ENCODE measurements at regions not wholly inside any gene's neighbourhood (a gene's known extent, or its start where the extent isn't known, plus 50 kb on each side); places are given as distances from the start of the nearest gene placed in this dataset.

DNA sequence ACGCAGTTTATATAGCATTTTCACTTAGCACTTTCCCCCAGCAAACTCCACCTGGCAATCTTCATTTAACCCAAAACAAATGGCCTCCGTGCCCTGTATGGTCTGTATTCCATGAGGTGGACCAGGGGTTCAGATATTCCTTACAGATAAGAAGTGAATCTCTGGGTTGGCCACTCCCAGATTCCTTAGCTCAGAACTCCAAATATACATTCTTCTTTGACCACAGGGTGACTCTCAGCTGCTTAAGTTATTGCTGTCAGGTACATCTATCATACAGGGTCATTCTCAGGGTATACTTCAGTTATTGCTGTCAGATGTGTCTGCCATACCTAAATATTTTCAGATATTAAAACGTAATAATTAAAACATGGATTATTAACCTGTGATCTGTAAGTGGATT, 229.8 kb downstream of the TBL1XR1 start:
- Histone ChIP-seq H3K27ac (ENCODE audit: low read depth in 2 of 2, low read length in 1 of 2) (peak overlapping the region in 1 of 2 experiments; percentile 23; a peak in 1 of 4 replicates), H3F3A (replicated peaks; ENCODE audit: insufficient read depth) (no peaks in the 10 kb centered on the region), H4K20me1 (ENCODE audit: insufficient read depth) (no peaks in the 10 kb centered on the region), H3K9ac (no peak overlapping the region), H3K4me1 (ENCODE audit: control insufficient read depth in 1 of 2, insufficient read depth in 2 of 2, low read depth in 1 of 2, low read length in 1 of 2) (no peaks in the 10 kb centered on the region), H3K27me3 (ENCODE audit: insufficient read depth) (no peaks in the 10 kb centered on the region), H2AFZ (ENCODE audit: low read depth) (no peak overlapping the region), H3K36me3 (replicated peaks in 1 of 2; ENCODE audit: control insufficient read depth in 1 of 2, insufficient read depth in 2 of 2, low read length in 1 of 2) (no peaks in the 10 kb centered on the region), H3K9me2 (no peaks in the 10 kb centered on the region), H3K4me3 (ENCODE audit: low read depth in 2 of 2, low read length in 1 of 2) (no peak overlapping the region), H3K79me2 (ENCODE audit: insufficient read depth) (no peaks in the 10 kb centered on the region), H3K9me3 (no peaks in the 10 kb centered on the region), H3K4me2 (no peak overlapping the region)
- 46% methylated on average over 3 of the region's 3 CpGs for WGBS (ENCODE audit: low lambda C conversion rate)
- DNase-seq: no peak
- ChIA-PET CTCF (no interaction called here), POLR2A (no interaction called here)
- TF ChIP-seq, protein P1, sequence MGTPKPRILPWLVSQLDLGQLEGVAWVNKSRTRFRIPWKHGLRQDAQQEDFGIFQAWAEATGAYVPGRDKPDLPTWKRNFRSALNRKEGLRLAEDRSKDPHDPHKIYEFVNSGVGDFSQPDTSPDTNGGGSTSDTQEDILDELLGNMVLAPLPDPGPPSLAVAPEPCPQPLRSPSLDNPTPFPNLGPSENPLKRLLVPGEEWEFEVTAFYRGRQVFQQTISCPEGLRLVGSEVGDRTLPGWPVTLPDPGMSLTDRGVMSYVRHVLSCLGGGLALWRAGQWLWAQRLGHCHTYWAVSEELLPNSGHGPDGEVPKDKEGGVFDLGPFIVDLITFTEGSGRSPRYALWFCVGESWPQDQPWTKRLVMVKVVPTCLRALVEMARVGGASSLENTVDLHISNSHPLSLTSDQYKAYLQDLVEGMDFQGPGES (IDR thresholded peaks at IDR 0.05; ENCODE audit: low read depth, low read length): no peak
- TF ChIP-seq MEF2A (IDR thresholded peaks at IDR 0.05; ENCODE audit: borderline replicate concordance, low read depth) (no peak), POLR2AphosphoS5 (IDR thresholded peaks at IDR 0.05; ENCODE audit: low read depth, low read length) (no peak), GABPA (IDR thresholded peaks at IDR 0.05; ENCODE audit: low read depth) (no peak), SIN3A (IDR thresholded peaks at IDR 0.05; ENCODE audit: borderline replicate concordance, low read depth, low read length) (no peak)
- TF ChIP-seq, protein P2, sequence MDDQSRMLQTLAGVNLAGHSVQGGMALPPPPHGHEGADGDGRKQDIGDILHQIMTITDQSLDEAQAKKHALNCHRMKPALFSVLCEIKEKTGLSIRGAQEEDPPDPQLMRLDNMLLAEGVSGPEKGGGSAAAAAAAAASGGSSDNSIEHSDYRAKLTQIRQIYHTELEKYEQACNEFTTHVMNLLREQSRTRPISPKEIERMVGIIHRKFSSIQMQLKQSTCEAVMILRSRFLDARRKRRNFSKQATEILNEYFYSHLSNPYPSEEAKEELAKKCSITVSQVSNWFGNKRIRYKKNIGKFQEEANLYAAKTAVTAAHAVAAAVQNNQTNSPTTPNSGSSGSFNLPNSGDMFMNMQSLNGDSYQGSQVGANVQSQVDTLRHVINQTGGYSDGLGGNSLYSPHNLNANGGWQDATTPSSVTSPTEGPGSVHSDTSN (IDR thresholded peaks at IDR 0.05): peak; percentile 48; the same call in 1 of the 2 replicates

DNA sequence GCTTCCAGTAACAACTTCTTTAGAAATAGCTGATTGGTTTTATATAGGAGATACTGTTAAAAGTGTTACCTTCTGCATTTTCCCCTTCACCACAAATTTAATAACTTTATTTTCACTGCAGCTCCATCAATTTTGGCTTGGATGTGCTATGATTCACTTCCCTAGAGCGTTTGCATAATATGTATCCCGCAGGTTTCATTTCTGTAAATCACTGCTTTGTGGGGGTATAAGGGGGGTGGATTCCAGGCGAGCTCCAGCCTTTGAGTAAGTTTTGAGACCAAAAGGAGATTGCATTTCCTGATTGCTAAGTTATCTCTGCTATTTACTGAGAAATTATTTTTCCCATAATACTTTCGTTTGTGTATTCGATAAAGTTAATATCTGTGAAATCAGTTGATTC, 232.6 kb downstream of the TBL1XR1 start:
- H3K9me3 ChIP-seq: no peaks in the 10 kb centered on the region
- ChIA-PET POLR2A (no interaction called here), CTCF (no interaction called here)
- H3K4me1 ChIP-seq (ENCODE audit: control insufficient read depth in 1 of 2, insufficient read depth in 2 of 2, low read depth in 1 of 2, low read length in 1 of 2): peaks cover 0 to 6% of the 10 kb centered on the region in 2 experiments; a peak in 1 of 4 replicates
- no peaks in the 10 kb centered on the region for H3F3A ChIP-seq (replicated peaks; ENCODE audit: insufficient read depth)
- H3K27ac ChIP-seq (ENCODE audit: low read depth in 2 of 2, low read length in 1 of 2): no peak overlapping the region
- H3K9me2 ChIP-seq: no peaks in the 10 kb centered on the region
- H2AFZ ChIP-seq (ENCODE audit: low read depth): no peak overlapping the region
- TF ChIP-seq, protein P3, sequence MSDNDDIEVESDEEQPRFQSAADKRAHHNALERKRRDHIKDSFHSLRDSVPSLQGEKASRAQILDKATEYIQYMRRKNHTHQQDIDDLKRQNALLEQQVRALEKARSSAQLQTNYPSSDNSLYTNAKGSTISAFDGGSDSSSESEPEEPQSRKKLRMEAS (IDR thresholded peaks at IDR 0.05; ENCODE audit: low read depth): no peak
- no peak for TF ChIP-seq TCF12 (IDR thresholded peaks at IDR 0.05)
- TF ChIP-seq, protein P4, sequence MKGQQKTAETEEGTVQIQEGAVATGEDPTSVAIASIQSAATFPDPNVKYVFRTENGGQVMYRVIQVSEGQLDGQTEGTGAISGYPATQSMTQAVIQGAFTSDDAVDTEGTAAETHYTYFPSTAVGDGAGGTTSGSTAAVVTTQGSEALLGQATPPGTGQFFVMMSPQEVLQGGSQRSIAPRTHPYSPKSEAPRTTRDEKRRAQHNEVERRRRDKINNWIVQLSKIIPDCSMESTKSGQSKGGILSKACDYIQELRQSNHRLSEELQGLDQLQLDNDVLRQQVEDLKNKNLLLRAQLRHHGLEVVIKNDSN (IDR thresholded peaks at IDR 0.05; ENCODE audit: borderline replicate concordance, low read depth): no peak
- TF ChIP-seq EZH2phosphoT487 (IDR thresholded peaks at IDR 0.05; ENCODE audit: borderline replicate concordance, low read depth): no peak
- TF ChIP-seq, protein P5, sequence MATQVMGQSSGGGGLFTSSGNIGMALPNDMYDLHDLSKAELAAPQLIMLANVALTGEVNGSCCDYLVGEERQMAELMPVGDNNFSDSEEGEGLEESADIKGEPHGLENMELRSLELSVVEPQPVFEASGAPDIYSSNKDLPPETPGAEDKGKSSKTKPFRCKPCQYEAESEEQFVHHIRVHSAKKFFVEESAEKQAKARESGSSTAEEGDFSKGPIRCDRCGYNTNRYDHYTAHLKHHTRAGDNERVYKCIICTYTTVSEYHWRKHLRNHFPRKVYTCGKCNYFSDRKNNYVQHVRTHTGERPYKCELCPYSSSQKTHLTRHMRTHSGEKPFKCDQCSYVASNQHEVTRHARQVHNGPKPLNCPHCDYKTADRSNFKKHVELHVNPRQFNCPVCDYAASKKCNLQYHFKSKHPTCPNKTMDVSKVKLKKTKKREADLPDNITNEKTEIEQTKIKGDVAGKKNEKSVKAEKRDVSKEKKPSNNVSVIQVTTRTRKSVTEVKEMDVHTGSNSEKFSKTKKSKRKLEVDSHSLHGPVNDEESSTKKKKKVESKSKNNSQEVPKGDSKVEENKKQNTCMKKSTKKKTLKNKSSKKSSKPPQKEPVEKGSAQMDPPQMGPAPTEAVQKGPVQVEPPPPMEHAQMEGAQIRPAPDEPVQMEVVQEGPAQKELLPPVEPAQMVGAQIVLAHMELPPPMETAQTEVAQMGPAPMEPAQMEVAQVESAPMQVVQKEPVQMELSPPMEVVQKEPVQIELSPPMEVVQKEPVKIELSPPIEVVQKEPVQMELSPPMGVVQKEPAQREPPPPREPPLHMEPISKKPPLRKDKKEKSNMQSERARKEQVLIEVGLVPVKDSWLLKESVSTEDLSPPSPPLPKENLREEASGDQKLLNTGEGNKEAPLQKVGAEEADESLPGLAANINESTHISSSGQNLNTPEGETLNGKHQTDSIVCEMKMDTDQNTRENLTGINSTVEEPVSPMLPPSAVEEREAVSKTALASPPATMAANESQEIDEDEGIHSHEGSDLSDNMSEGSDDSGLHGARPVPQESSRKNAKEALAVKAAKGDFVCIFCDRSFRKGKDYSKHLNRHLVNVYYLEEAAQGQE (IDR thresholded peaks at IDR 0.05; ENCODE audit: low read depth, low read length): no peak
- no peak for TF ChIP-seq MXI1 (IDR thresholded peaks at IDR 0.05; ENCODE audit: low read depth, low read length)
- no peak overlapping the region for H3K9ac ChIP-seq
- no peaks in the 10 kb centered on the region for H3K36me3 ChIP-seq (replicated peaks in 1 of 2; ENCODE audit: control insufficient read depth in 1 of 2, insufficient read depth in 2 of 2, low read length in 1 of 2)
- no peak for DNase-seq
- no peaks in the 10 kb centered on the region for H3K27me3 ChIP-seq (ENCODE audit: insufficient read depth)
- H3K4me2 ChIP-seq: no peak overlapping the region
- whole genome bisulfite sequencing (ENCODE audit: low lambda C conversion rate): 79% methylated on average over 5 of the region's 5 CpGs
- H4K20me1 ChIP-seq (ENCODE audit: insufficient read depth): no peaks in the 10 kb centered on the region
- H3K79me2 ChIP-seq (ENCODE audit: insufficient read depth): no peaks in the 10 kb centered on the region
- H3K4me3 ChIP-seq (ENCODE audit: low read depth in 2 of 2, low read length in 1 of 2): no peak overlapping the region

Data from SK-N-SH (cell line).